ENCODE measurements at regions not wholly inside any gene's neighbourhood (a gene's known extent, or its start where the extent isn't known, plus 50 kb on each side); places are given as distances from the start of the nearest gene placed in this dataset.

DNA sequence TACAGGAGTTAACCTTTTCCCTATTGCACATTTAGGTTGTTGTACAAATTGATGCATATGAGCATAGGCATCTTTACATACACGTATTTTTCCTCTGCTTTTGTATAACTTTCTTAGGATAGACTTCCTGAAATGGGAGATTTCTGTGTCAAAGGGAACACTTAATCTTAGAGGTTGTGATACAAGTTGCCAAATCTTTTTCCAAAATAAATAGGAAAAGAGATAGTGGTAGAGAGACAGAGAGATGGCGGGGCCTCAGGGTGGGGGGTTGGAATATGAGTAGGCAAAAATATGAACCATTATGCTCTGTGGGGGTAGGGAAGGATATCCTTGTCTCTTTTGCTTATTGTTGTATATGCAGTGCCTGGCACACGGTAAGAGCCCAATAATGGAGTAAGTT, 70.7 kb upstream of the UBE2E1 start:
- DNase-seq (no peak), ATAC-seq (no peak)
- Histone ChIP-seq H3K27me3 (no peaks in the 10 kb centered on the region), H3K9me3 (no peaks in the 10 kb centered on the region), H3K4me1 (peaks cover 9 to 11% of the 10 kb centered on the region in 2 donors), H3K4me3 (no peak overlapping the region), H3K36me3 (no peaks in the 10 kb centered on the region), H3K27ac (no peak overlapping the region)
- TF ChIP-seq, protein P1, sequence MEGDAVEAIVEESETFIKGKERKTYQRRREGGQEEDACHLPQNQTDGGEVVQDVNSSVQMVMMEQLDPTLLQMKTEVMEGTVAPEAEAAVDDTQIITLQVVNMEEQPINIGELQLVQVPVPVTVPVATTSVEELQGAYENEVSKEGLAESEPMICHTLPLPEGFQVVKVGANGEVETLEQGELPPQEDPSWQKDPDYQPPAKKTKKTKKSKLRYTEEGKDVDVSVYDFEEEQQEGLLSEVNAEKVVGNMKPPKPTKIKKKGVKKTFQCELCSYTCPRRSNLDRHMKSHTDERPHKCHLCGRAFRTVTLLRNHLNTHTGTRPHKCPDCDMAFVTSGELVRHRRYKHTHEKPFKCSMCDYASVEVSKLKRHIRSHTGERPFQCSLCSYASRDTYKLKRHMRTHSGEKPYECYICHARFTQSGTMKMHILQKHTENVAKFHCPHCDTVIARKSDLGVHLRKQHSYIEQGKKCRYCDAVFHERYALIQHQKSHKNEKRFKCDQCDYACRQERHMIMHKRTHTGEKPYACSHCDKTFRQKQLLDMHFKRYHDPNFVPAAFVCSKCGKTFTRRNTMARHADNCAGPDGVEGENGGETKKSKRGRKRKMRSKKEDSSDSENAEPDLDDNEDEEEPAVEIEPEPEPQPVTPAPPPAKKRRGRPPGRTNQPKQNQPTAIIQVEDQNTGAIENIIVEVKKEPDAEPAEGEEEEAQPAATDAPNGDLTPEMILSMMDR (IDR thresholded peaks at IDR 0.05): no peak
- intact Hi-C loops (cut with DNase I): no loop called here

DNA sequence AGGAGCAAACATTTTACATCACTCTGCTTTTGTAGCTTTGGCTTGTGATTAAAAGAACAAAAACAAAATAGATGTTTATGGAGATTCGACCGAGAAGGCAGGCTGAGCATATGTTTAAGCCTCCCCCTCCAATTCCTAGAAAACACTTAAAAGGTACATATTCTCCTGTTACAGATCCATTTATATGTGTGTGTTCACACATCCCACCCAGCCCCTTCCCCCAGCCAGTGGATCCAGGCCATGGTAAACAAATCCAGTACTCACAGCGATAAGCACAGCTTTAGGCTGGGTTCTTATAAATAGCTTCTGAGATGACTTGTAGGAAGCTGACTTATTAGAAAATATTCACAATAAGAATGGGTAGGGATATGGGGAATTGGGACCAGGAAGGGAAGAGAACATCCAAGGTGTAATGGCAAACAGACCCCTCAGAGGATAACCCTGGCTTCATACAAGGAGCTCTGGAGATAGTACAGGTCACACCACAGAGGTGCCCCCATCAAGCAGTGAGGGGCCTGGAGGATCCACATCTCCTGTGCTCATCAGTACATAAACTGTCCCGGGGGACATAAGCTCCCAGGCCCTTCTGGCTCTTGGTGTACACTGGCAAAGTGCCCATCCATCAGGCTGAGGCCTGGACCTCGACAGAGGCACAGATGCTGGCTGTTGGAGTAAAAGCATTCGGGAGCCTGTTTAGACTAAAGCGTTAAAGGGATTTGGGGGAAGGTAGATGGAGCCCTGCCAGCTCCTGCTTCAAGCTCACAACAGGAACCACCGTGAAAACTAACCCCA, 70.0 kb upstream of the UBE2E1 start:
- DNase-seq (peak in 1 of 4 donors; percentile 41), ATAC-seq (no peak)
- no peak overlapping the region for H3K27ac ChIP-seq
- no peaks in the 10 kb centered on the region for H3K9me3 ChIP-seq
- no peaks in the 10 kb centered on the region for H3K27me3 ChIP-seq
- H3K4me1 ChIP-seq: peaks cover 12 to 17% of the 10 kb centered on the region in 2 donors
- no peak overlapping the region for H3K4me3 ChIP-seq
- intact Hi-C loops (cut with DNase I): no loop called here
- H3K36me3 ChIP-seq: no peaks in the 10 kb centered on the region
- TF ChIP-seq, protein P1 (IDR thresholded peaks at IDR 0.05): no peak

DNA sequence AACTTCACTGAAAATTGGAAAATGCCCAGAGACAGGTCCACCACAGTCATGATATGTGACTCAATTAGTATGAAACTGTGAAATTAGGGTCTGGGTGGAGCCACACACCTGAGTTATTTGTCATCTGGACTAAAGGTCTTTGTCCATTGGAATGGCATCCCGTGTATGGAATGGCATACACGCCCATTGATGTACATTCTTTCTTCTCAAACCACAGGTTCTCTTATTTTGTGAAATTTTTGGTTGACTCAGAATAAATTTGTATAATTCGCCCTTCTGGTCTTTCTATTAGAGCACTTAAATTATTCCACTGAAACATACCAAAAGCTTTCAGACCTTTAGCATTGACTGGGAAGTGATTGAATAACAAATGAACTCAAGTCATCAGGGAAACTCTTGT, 66.8 kb upstream of the UBE2E1 start:
- no peak overlapping the region for H3K4me3 ChIP-seq
- no peak for DNase-seq
- TF ChIP-seq, protein P1 (IDR thresholded peaks at IDR 0.05): no peak
- no peaks in the 10 kb centered on the region for H3K36me3 ChIP-seq
- ATAC-seq: no peak
- H3K4me1 ChIP-seq: peaks cover 14 to 31% of the 10 kb centered on the region in 2 donors
- no peak overlapping the region for H3K27ac ChIP-seq
- no peaks in the 10 kb centered on the region for H3K9me3 ChIP-seq
- intact Hi-C loops (cut with DNase I): no loop called here
- H3K27me3 ChIP-seq: no peaks in the 10 kb centered on the region

DNA sequence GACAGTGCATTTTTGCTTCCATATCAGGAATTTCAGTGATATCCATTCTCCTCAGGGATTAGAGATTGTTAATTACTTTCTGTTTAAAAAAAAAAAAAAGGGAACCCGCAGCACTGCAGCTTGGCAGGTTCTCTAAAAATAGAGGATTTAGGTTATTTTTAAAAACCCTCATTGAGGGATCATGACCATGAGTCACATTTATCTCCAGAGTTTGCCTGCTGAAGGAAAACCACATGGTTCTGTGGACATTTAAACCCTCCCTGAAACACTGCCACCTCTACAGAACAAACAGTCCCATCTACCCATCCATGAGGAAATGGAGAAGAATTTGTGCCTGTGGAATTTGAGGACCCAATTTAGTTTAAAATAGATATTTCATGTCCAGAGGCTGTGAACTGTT, 66.2 kb upstream of the UBE2E1 start:
- peak overlapping the region; percentile 50 to 80 for H3K27ac ChIP-seq
- no peaks in the 10 kb centered on the region for H3K27me3 ChIP-seq
- no peaks in the 10 kb centered on the region for H3K9me3 ChIP-seq
- ATAC-seq (peak; percentile 38), DNase-seq (no peak)
- no peaks in the 10 kb centered on the region for H3K36me3 ChIP-seq
- TF ChIP-seq, protein P1 (IDR thresholded peaks at IDR 0.05): no peak
- H3K4me3 ChIP-seq: no peak overlapping the region
- intact Hi-C loops (cut with DNase I): no loop called here
- H3K4me1 ChIP-seq: peaks cover 14 to 31% of the 10 kb centered on the region in 2 donors

DNA sequence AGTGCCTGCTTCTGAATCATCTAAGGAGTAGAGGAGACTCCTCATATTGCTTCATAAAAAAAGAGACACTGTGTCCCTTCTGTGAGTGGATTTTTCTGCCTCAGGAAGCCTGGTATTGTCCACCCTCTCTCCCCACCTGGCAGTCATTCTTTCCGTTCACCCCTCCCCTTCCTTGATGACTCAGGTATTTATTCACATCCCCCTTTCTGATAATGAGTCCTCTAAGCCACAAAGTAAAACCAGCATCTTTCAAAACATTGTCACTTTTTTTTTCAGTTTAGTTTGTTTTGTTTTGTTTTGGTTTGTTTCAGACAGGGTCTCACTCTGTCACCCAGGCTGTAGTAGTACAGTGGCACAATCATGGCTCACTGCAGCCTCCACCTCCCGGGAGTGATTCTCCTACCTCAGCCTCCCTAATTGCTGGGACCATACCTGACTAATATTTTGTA, 65.2 kb upstream of the UBE2E1 start:
- Histone ChIP-seq H3K27me3 (no peaks in the 10 kb centered on the region), H3K4me3 (no peak overlapping the region), H3K4me1 (peaks cover 14 to 31% of the 10 kb centered on the region in 2 donors), H3K36me3 (no peaks in the 10 kb centered on the region), H3K27ac (peak overlapping the region in 1 of 2 donors; percentile 80), H3K9me3 (no peaks in the 10 kb centered on the region)
- intact Hi-C loops (cut with DNase I): no loop called here
- no peak for DNase-seq
- TF ChIP-seq, protein P1 (IDR thresholded peaks at IDR 0.05): no peak
- ATAC-seq: peak; percentile 52
